Stimulated activated CD4-positive, alpha-beta T cell treated with anti-CD3 and anti-CD28 coated beads, TNF-alpha, amount 100 ng/mL, for 24 hours (primary cell): ENCODE measurements at regions not wholly inside any gene's neighbourhood (a gene's known extent, or its start where the extent isn't known, plus 50 kb on each side); places are given as distances from the start of the nearest gene placed in this dataset.
"Not testable (repeated sequence)": the region's sequence is repeated elsewhere in the genome, so short reads cannot be mapped to it uniquely, and the experiment has no call there.

Experiments used
- DNase-seq, 3 experiments: peaks; one replicate each; pipeline ENCODE4 v3.0.0-alpha.2; 2020; ENCODE audit warnings: low read depth in 3 of 3

DNA sequence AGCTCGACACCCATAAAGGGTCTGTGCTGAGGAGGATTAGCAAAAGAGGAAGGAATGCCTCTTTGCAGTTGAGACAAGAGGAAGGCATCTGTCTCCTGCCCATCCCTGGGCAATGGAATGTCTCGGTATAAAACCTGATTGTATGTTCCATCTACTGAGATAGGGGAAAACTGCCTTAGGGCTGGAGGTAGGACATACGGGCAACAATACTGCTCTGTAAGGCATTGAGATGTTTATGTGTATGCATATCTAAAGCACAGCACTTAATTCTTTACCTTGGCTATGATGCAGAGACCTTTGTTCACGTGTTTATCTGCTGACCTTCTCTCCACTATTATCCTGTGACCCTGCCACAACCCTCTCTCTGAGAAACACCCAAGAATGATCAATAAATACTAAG, 210.7 kb downstream of the POTED start:
- DNase-seq: not testable (repeated sequence)

DNA sequence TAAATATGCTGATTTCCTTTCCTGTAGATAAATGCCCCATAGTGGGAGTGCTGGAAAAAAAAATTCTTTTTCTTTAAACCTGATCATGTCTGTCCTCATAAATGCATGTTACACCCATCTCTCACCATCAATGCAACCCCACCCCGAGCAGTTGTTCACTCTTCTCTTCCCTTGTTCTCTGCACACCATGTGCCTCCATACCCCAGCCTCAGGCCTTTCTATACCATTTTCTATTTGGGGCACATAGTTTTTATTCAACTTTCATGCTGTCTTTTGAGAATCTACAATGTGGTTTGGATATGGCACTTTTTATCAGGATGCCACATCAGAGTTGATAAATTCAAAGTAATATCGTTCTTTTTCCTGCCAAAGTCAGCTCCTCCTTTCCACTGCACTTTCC, 202.6 kb downstream of the POTED start:
- not testable (repeated sequence) for DNase-seq

DNA sequence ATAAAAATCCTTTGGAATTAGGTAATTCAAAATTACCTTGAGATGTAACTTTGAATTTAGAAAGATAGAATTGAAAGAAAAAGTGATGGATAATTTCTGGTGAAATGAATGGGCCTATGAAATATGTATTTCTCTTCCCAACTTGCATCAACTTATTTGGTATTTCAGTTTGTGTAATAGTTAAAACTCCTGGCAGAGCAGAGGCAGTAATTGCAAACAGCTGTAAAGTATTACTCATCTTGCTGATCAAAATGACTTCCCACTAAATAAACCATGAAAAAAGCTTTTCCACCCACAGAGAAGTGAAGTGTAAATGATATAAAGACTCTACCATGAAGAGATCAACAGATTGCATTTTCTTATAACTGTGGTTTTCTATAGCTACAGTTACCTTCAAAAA, 201.0 kb downstream of the POTED start:
- not testable (repeated sequence) for DNase-seq

DNA sequence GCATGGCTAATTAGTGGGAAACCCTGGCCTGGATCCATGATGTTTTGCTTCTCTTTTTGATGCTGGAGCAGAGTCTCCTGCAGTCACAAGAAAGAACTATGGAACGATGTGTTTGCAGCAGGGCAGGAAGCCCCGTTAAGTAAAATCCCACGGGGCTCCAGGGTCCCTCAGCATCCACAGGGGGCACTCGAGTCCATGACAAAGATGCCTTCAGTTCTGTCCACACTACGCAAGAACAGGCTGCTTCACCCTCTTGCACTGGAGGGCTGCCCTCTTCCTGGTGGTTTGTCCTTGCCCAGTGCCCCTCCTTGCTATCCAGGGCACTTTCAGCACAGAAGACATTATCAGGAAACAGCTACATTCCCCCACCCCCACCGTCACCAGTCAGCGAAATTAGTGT, 196.9 kb downstream of the POTED start:
- not testable (repeated sequence) for DNase-seq

DNA sequence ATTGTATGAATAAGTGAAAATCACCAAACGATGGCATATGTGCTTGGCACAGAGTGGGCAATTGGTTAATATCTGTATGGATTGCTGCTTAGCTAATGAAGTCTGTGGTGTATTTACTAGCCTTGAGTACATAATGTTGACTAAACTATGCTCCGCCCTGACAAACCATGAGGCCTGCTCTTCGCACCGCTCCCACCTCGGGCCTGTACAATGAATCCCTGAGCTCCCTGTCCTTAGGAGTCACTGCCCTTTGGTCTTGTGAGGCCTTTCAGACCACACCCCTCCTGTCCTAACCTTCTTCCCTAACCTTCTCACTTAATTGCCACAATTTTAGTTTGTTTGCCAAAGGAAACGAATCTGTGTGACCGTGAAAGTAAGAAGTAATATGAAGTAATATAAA, 193.2 kb downstream of the POTED start:
- not testable (repeated sequence) for DNase-seq
